Fibroblast of the aortic adventitia (primary cell): ENCODE measurements at regions not wholly inside any gene's neighbourhood (a gene's known extent, or its start where the extent isn't known, plus 50 kb on each side); places are given as distances from the start of the nearest gene placed in this dataset.

ENCODE experiments used
- DNase-seq: peaks from one replicate; pipeline ENCODE4 v3.0.0-alpha.2; 2010; ENCODE audit warnings: low read depth
- H3K4me3 ChIP-seq: 2 replicates; pipeline ENCODE4 v1.5.1; 2011; ENCODE audit warnings: low read depth, mild to moderate bottlenecking, control low read depth, low read length, moderate library complexity
- TF ChIP-seq, protein P1 (sequence below): IDR thresholded peaks from 2 replicates; pipeline ENCODE4 v1.5.1; 2011; ENCODE audit warnings: mild to moderate bottlenecking, low read length, control low read depth, inconsistent platforms; ENCODE audit not compliant: insufficient read depth

GRCh38 chr13:50460358-50460757 lies 383.1 kb downstream of the DLEU7 start:
- TF ChIP-seq, protein P1, sequence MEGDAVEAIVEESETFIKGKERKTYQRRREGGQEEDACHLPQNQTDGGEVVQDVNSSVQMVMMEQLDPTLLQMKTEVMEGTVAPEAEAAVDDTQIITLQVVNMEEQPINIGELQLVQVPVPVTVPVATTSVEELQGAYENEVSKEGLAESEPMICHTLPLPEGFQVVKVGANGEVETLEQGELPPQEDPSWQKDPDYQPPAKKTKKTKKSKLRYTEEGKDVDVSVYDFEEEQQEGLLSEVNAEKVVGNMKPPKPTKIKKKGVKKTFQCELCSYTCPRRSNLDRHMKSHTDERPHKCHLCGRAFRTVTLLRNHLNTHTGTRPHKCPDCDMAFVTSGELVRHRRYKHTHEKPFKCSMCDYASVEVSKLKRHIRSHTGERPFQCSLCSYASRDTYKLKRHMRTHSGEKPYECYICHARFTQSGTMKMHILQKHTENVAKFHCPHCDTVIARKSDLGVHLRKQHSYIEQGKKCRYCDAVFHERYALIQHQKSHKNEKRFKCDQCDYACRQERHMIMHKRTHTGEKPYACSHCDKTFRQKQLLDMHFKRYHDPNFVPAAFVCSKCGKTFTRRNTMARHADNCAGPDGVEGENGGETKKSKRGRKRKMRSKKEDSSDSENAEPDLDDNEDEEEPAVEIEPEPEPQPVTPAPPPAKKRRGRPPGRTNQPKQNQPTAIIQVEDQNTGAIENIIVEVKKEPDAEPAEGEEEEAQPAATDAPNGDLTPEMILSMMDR = no peak
- peak; percentile 29 for DNase-seq
- H3K4me3 ChIP-seq = no peak overlapping the region

DNA sequence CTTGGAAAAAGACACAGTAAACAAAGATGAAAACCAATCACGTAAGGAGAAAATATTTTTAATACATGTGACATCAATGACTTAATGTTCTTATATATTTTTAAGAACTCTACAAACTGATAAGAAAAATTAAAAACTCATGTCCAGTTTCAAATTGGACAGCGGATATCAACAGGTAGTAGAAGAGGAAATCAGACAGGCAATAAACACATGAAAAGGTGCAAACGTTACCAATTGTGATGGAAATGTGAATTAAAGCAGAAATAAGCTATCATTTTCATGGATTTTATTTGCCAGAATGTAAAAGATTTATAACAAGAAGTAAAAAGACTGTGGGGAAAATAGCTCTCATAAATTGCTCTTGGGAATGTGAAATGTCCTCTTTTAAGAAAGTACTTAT lies 382.3 kb downstream of the DLEU7 start:
- no peak overlapping the region for H3K4me3 ChIP-seq
- TF ChIP-seq, protein P1 = no peak
- DNase-seq = no peak

DNA sequence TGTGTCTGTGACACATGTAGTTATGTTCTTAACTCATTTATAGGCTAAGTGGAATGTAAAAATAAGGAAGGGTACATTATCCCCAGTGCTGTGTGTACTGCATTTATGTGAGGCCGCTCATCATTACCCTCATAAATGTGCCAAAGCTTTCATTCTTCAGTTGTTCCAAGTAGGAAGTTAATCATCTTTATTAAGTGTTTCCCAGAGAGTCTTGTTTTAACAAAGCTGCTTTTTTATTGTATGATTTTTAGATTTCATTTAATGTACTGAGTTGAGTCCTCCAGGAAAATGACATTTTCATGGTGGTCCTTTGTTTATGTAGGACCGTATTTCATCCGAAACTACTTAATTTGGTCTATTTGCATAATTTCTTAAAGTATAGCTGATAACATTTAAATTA lies 379.8 kb downstream of the DLEU7 start:
- DNase-seq = no peak
- no peak overlapping the region for H3K4me3 ChIP-seq
- TF ChIP-seq, protein P1 = no peak

DNA sequence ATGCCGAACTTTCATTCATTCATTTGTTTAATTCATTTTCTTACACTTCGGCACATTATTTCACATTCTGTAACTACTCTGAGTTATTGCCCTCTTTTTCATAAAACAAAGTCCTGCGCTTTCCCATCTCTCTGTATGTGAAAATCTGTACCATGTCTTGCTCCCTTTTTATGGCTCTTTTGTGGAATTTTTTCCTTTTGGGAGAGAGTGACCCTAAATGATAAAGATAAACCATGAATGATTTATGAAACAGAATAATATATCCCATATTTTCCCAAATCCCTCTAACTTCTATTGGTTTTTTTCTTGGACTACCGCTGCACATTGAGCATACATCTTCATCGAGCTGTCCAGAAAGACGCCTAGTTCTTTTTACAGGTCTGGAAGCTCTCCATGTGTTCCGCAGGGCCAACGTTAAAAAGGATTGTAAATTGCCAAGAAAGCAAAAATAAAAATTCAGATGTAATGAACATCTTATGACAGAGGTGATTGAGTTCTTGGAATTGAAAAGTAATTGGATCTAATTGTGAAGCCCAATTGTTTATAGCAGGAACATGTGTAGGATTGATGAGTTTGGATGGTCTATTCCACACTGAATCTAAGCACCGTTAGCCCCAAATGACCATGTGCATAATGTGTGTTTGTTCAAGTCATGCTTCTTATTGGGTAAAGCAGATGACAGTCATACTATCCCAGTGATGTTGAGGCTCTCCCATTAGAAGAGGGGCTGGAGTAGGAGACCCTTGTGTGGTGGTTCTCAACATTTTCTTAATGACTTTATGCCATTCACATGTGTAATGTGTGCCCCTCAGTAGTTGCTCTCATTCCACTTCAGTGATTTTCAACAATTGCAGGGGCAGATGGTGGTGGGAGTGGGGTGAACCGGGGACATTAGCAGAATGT lies 378.9 kb downstream of the DLEU7 start:
- no peak for DNase-seq
- no peak overlapping the region for H3K4me3 ChIP-seq
- TF ChIP-seq, protein P1 = no peak

- no peak for DNase-seq
- TF ChIP-seq, protein P1 = no peak
- no peak overlapping the region for H3K4me3 ChIP-seq
Observed at GRCh38 chr13:50466456-50466855, 377.0 kb downstream of the DLEU7 start.

GRCh38 chr13:50467156-50468110 lies 376.1 kb downstream of the DLEU7 start:
- DNase-seq = peak; percentile 42
- TF ChIP-seq, protein P1 = no peak
- H3K4me3 ChIP-seq = no peak overlapping the region
